ENCODE measurements at regions not wholly inside any gene's neighbourhood (a gene's known extent, or its start where the extent isn't known, plus 50 kb on each side); places are given as distances from the start of the nearest gene placed in this dataset.
"Not testable (repeated sequence)": the region's sequence is repeated elsewhere in the genome, so short reads cannot be mapped to it uniquely, and the experiment has no call there.

- no peak for DNase-seq
Observed at GRCh38 chr5:89087551-89088318, 204.8 kb upstream of the MEF2C start.

DNA sequence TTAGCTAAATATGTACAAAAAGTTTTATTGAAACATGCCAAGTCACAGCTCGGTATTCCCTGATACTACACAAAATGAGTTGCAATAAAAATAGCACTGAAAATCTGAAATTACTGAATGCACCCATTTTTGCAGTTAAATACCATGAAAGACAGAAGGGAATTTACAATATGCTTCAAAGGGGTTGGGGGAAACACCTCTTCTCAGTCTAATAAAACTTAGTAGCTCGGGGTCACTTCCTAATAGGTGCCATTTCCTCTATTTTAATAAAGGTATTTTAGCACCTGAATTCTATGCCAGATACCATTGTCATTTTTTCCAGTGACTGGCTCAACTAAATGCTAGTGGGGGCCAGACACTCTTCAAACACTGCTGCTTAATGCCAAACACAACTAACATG, 204.1 kb upstream of the MEF2C start:
- DNase-seq = no peak

DNA sequence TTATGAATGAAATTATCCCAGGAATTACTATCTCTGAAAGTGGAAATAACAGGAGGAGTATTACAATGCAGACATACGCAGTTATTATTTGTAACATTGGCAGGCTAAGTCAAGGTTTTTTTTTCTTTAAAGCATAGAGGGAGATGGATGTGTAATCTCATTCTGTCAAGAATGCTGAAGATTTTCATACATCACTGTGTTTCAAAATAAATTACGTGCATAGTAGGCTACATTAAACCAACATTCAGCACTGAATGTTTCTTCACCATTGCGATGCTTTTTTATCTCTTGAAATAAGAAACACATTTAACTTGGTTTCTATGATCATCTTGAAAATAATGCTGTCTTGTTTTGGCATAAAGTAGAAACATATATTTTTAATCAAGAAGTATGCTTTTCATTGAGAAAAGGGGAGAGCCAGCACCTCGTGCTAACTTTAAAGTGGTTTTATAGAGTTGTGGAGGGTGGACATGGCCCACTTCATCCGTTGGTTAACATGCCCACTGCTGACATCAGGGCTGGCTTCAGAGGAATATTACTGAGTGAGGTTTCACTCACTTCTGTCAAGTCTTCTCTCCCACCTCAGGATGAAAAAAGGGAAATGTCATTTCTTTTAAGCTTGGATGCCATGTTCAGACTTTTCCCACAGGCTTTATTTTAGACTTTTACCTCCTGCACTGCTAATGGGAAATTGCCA, 203.6 kb upstream of the MEF2C start:
- no peak for DNase-seq

- DNase-seq = no peak
Observed at GRCh38 chr5:89083791-89084190, 200.8 kb upstream of the MEF2C start.

DNA sequence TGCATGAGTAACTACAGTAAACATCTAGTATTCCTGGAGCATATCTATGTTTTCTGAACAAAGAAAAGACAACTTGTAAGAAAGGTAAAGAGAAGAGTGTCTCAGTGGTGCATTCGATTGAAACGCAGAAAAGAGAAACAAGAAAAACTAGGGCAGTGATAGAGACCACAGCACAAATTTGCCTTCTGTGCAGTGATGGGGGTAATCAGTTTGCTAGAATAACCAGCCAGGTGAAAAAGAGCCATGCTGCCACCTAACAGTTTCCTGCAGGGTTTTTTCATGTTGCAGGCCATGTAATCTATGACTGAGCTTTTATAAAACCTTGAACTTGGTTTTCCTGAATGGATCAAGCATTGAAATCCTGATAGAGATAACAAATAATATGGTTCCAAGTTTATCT, 198.4 kb upstream of the MEF2C start:
- DNase-seq = no peak

DNA sequence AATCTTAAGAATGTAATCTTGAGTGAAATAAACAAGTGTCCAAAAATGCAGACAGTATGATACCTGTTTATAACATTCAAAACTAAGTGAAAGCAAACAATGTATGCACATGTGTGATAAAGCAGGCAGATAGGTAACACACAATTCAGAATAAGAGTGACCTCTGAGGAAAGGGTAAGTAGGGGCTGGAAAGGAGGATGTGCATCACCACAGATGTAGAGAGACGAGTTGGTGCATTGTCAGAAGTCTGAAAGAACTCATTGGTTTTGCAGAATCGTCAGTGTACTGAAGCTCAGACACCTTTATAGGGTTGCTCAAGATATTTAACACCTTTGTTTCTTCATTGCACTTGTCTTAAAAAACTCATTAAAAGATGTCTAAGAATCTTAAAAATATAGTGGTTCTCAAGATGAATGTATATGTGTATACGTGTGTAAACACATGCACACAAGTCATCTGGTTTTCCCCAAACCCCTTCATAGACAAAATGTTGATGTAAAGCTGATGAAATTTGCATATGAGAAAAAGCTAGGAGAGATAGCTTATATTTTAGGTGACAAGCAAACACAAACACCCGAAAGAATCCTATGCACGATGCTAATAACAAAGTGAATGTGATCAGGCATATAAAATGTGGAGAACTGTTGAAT, 197.6 kb upstream of the MEF2C start:
- no peak for DNase-seq

GRCh38 chr5:89072842-89073672, 190.1 kb upstream of the MEF2C start:
- no peak for DNase-seq

- DNase-seq = no peak
Observed at GRCh38 chr5:89071941-89072331, 189.0 kb upstream of the MEF2C start.

GRCh38 chr5:89071101-89071940, 188.3 kb upstream of the MEF2C start:
- DNase-seq = no peak

DNA sequence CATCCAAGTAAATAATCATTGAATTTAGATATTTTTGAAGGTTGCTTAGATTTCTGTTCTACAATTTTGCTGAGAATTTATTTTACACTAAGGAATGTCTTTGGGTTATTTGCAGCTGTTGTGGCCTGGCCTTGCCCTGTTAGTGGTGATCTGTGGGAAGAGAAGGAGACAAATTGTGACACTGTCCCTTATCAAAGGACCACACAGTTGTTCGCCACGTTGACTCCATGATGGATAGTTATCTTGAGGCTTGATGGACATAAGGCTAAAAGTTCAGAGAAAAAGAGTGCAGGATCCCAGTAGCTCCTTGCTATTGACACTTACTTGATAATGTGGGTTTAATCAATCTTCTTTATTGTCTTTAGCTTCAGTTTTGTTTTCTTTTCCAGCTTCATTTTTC, 186.6 kb upstream of the MEF2C start:
- no peak for DNase-seq

DNA sequence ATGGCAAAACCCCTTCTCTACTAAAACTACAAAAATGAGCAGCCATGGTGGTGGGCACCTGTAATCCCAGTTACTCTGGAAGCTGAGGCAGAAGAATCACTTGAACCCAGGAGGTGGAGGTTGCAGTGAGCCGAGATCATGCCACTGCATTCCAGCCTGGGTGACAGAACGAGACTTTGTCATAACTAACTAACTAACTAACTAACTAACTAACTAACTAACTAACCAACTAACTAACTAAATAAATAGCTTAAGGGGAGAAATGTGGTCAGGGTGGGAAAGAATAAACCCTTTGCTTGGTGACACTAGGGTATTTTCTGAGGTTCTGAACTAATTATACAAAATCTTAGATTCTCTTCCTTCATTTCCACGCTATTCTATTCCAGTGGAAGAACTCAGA, 184.4 kb upstream of the MEF2C start:
- no peak for DNase-seq

- DNase-seq = no peak
Observed at GRCh38 chr5:89065919-89066318, 182.9 kb upstream of the MEF2C start.

- no peak for DNase-seq
Observed at GRCh38 chr5:89064736-89065135, 181.8 kb upstream of the MEF2C start.

GRCh38 chr5:89064054-89064453, 181.1 kb upstream of the MEF2C start:
- DNase-seq = no peak

GRCh38 chr5:89060768-89061167, 177.8 kb upstream of the MEF2C start:
- no peak for DNase-seq

- no peak for DNase-seq
Observed at GRCh38 chr5:89059274-89059673, 176.3 kb upstream of the MEF2C start.

DNA sequence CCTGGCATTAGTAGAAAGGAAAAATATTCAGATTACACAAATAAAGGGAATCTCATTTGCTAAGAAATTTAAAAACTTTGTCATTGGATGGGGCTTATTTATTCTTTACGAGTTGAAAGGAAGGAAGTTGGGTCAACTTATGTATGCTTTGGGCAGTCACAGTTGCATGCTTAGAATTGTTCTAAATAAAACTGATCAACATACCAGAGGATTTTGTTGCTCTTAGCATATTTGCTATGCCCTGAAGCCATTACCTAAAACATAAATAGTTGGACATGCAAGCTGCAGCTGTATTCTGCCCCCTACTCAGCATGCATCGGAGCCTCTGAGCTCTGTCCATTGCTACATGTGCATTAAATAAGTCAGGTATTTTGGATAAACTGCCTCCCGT, 172.7 kb upstream of the MEF2C start:
- no peak for DNase-seq

GRCh38 chr5:89055015-89055694, 172.2 kb upstream of the MEF2C start:
- no peak for DNase-seq

DNA sequence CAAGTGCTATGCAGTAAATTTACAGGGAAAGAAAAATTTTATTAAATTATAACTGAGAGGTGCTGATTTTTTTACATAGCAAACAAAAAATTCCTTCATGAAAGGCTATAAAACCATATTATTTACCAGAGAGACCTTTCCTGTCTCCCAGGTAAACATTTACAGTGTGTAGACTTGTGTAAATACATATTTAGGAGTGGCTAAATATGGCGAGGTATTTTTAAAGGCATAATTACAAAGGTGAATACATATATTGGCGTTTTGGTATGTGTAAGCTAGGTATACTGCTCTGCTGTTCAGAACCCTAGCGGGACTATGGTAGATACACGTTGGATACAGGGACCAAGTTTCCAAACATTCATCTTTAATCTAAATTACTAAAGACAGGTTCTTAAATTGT, 170.6 kb upstream of the MEF2C start:
- DNase-seq = no peak

DNA sequence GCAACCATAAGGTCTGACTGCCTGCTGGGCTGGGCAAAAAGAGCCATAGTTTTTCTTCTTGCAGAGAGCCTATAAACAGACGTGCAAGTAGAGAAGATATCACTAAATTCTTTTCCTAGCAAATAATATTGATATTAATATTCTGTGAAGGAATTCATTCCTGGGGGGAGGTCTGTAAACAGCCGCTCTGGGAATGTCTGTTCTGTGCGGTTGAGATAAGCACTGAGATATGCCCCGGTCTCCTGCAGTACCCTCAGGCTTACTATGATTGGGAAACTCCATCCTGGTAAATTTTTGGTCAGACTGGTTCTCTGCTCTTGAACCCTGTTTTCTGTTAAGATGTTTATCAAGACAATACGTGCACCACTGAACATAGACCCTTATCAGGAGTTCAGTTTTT, 167.1 kb upstream of the MEF2C start:
- DNase-seq = not testable (repeated sequence)

DNA sequence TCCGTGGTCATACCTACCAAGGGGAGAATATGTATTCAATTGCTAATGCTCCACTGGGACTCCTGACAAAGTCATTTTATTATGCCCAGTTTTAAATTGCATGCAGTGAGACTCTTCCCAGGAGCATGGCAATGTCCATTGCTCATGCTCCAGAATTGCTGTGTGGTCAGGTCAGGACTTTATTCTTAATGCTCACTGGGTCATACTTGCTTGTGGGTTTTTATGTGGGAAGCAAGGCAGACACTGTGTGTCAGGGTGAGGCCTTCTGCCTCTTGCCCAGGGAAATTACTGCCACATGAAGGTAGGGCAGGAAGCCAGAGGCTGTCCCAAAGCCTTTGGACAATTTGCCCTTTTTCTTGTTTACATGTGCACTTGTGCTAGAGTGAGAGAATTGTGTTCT, 164.6 kb upstream of the MEF2C start:
- no peak for DNase-seq

DNA sequence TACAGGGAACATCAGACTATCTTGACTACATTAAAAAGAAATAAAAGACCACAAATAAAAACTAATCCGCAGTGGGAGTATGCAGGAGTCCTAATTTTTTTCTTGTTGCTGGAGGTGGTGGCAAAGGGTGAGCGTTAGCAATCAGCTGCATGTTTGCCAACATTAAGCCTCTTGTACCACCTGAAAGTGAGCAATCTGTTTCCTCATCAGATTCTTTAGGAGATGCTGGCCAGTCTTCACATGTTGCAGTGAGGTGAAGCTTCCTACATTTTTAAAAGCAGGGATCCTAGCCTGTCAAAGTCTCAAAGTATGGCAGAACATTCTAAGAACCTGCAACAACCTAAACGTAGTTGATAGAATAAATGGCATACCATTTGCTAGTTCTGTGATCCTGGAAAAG, 162.2 kb upstream of the MEF2C start:
- no peak for DNase-seq
